Liver (tissue), 8 donors: ENCODE measurements at regions not wholly inside any gene's neighbourhood (a gene's known extent, or its start where the extent isn't known, plus 50 kb on each side); places are given as distances from the start of the nearest gene placed in this dataset.

Experiments
- DNase-seq: peaks from one replicate; pipeline ENCODE4 v3.0.0-alpha.2; 2017; ENCODE audit warnings: low spot score
- H3K27ac ChIP-seq, 2 donors: one replicate each; pipeline ENCODE4 v1.7.0; 2013; ENCODE audit warnings: inconsistent platforms in 2 of 2, low read length in 2 of 2, control low read depth in 1 of 2, low read depth in 1 of 2, mild to moderate bottlenecking in 1 of 2
- H3K27me3 ChIP-seq, 4 donors: one replicate each; pipeline versions ENCODE4 v1.6.1 to v1.7.0; 2013; ENCODE audit warnings: low read length in 3 of 4, inconsistent platforms in 1 of 4, mild to moderate bottlenecking in 1 of 4, moderate library complexity in 1 of 4; ENCODE audit not compliant: control insufficient read depth in 4 of 4, insufficient read depth in 4 of 4
- H3K36me3 ChIP-seq, 4 donors: one replicate each; pipeline versions ENCODE4 v1.6.1 to v1.7.0; 2013; ENCODE audit warnings: low read length in 3 of 4, mild to moderate bottlenecking in 3 of 4, low read depth in 1 of 4, moderate library complexity in 1 of 4; ENCODE audit not compliant: control insufficient read depth in 4 of 4, insufficient read depth in 3 of 4
- H3K4me1 ChIP-seq, 4 donors: one replicate each; pipeline versions ENCODE4 v1.6.1 to v1.7.0; 2013; ENCODE audit warnings: low read length in 3 of 4, mild to moderate bottlenecking in 3 of 4, moderate library complexity in 1 of 4; ENCODE audit not compliant: control insufficient read depth in 4 of 4, insufficient read depth in 4 of 4
- H3K4me3 ChIP-seq, 3 donors: one replicate each; pipeline versions ENCODE4 v1.6.1 to v1.7.0; 2013; ENCODE audit warnings: low read length in 3 of 3, control low read depth in 1 of 3, low read depth in 1 of 3, mild to moderate bottlenecking in 1 of 3
- H3K9ac ChIP-seq, 2 donors: one replicate each; pipeline ENCODE4 v1.7.0; 2013; ENCODE audit warnings: low read length in 2 of 2, mild to moderate bottlenecking in 2 of 2, moderate library complexity in 2 of 2, control low read depth in 1 of 2, low read depth in 1 of 2
- H3K9me3 ChIP-seq, 4 donors: one replicate each; pipeline versions ENCODE4 v1.6.1 to v1.7.0; 2013; ENCODE audit warnings: low read length in 3 of 4; ENCODE audit not compliant: control insufficient read depth in 4 of 4
- ATF3 ChIP-seq: IDR thresholded peaks from 2 replicates; pipeline ENCODE4 v1.6.1; 2016; ENCODE audit warnings: antibody characterized with exemption
- CTCF ChIP-seq: fragments of 150-350 bp; IDR thresholded peaks from 2 replicates; pipeline ENCODE4 v1.5.1; 2017; ENCODE audit warnings: improper control_type of control experiment, low read depth, low read length; ENCODE audit not compliant: missing input control
- EGR1 ChIP-seq, 2 donors: IDR thresholded peaks; 2 replicates each; pipeline ENCODE4 v1.6.1; 2016 to 2018; ENCODE audit warnings: antibody characterized with exemption in 2 of 2, low read depth in 2 of 2
- FOXA1 ChIP-seq: IDR thresholded peaks from 2 replicates; pipeline ENCODE4 v1.6.1; 2016; ENCODE audit warnings: antibody characterized with exemption
- FOXA2 ChIP-seq: IDR thresholded peaks from 2 replicates; pipeline ENCODE4 v1.6.1; 2016; ENCODE audit warnings: antibody characterized with exemption
- GABPA ChIP-seq, 2 donors: IDR thresholded peaks in 1 of 2; conservative IDR thresholded peaks in 1 of 2; 2 replicates each; pipeline ENCODE4 v1.6.1; 2016; ENCODE audit warnings: antibody characterized with exemption in 2 of 2, mild to moderate bottlenecking in 1 of 2, moderate library complexity in 1 of 2
- HNF4G ChIP-seq: IDR thresholded peaks from 2 replicates; pipeline ENCODE4 v1.6.1; 2016; ENCODE audit warnings: antibody characterized with exemption
- JUND ChIP-seq, 2 donors: IDR thresholded peaks; 2 replicates each; pipeline ENCODE4 v1.6.1; 2016; ENCODE audit warnings: antibody characterized with exemption in 2 of 2
- MAX ChIP-seq: IDR thresholded peaks from 2 replicates; pipeline ENCODE4 v1.6.1; 2016; ENCODE audit warnings: antibody characterized with exemption
- RAD21 ChIP-seq, 2 donors: IDR thresholded peaks; 2 replicates each; pipeline ENCODE4 v1.6.1; 2016; ENCODE audit warnings: antibody characterized with exemption in 2 of 2, mild to moderate bottlenecking in 2 of 2
- REST ChIP-seq: IDR thresholded peaks from 2 replicates; pipeline ENCODE4 v1.6.1; 2016; ENCODE audit warnings: antibody characterized with exemption, mild to moderate bottlenecking
- RXRA ChIP-seq, 2 donors: IDR thresholded peaks; 2 replicates each; pipeline ENCODE4 v1.6.1; 2017 to 2018; ENCODE audit warnings: antibody characterized with exemption in 2 of 2, mild to moderate bottlenecking in 1 of 2
- SP1 ChIP-seq: IDR thresholded peaks from 2 replicates; pipeline ENCODE4 v1.6.1; 2018; ENCODE audit warnings: antibody characterized with exemption, mild to moderate bottlenecking
- TAF1 ChIP-seq: conservative IDR thresholded peaks from 2 replicates; pipeline ENCODE4 v1.6.1; 2016; ENCODE audit warnings: antibody characterized with exemption, mild to moderate bottlenecking
- YY1 ChIP-seq: IDR thresholded peaks from 2 replicates; pipeline ENCODE4 v1.6.1; 2016; ENCODE audit warnings: antibody characterized with exemption, mild to moderate bottlenecking
- ZBTB33 ChIP-seq: IDR thresholded peaks from 2 replicates; pipeline ENCODE4 v1.6.1; 2016; ENCODE audit warnings: antibody characterized with exemption
- WGBS: extraction: QIAGEN DNeasy Blood & Tissue Kit; methylation state at CpG from one replicate; pipeline ENCODE4 v1.1.7; 2013; 5-methylcytosine and 5-hydroxymethylcytosine counted together
- donor health status: healthy.
- donor health status: healthy.
- donor health status: healthy.
- donor health status: healthy.
- donor health status: healthy.

- 70% methylated on average over 5 of the region's 5 CpGs for WGBS
- H3K4me3 ChIP-seq: no peak overlapping the region
- H3K27me3 ChIP-seq: no peaks in the 10 kb centered on the region
- H3K4me1 ChIP-seq: no peaks in the 10 kb centered on the region
- H3K9me3 ChIP-seq: peaks cover 0 to 3% (median 0%) of the 10 kb centered on the region in 4 donors
- no peak for DNase-seq
- no peak overlapping the region for H3K27ac ChIP-seq
- H3K9ac ChIP-seq: no peak overlapping the region
- no peaks in the 10 kb centered on the region for H3K36me3 ChIP-seq
- TF ChIP-seq SP1 (no peak), CTCF (no peak), RAD21 (IDR thresholded peaks at IDR 0.05) (no peak), REST (no peak), YY1 (no peak), TAF1 (no peak), ZBTB33 (no peak), ATF3 (no peak), JUND (IDR thresholded peaks at IDR 0.05) (no peak)
Observed at GRCh38 chr2:5132281-5132680, 559.9 kb upstream of the SOX11 start.

GRCh38 chr2:5140347-5140746 is 551.8 kb upstream of the SOX11 start:
- TF ChIP-seq JUND (IDR thresholded peaks at IDR 0.05) (no peak), ZBTB33 (no peak), ATF3 (no peak), TAF1 (no peak), GABPA (IDR thresholded peaks at IDR 0.05 in 1 of 2, conservative IDR thresholded peaks at IDR 0.05 in 1 of 2) (no peak), MAX (no peak), FOXA2 (no peak), FOXA1 (no peak), REST (no peak), SP1 (no peak), EGR1 (IDR thresholded peaks at IDR 0.05; ENCODE audit: low read depth in 2 of 2) (no peak), RXRA (IDR thresholded peaks at IDR 0.05) (no peak), HNF4G (no peak), YY1 (no peak)
- no peak overlapping the region for H3K27ac ChIP-seq
- DNase-seq: no peak
- no peaks in the 10 kb centered on the region for H3K4me1 ChIP-seq
- H3K4me3 ChIP-seq: no peak overlapping the region
- WGBS: 40% methylated on average over 2 of the region's 2 CpGs
- no peaks in the 10 kb centered on the region for H3K27me3 ChIP-seq
- H3K9ac ChIP-seq: no peak overlapping the region
- no peaks in the 10 kb centered on the region for H3K36me3 ChIP-seq
- no peaks in the 10 kb centered on the region for H3K9me3 ChIP-seq
